ENCODE measurements at regions not wholly inside any gene's neighbourhood (a gene's known extent, or its start where the extent isn't known, plus 50 kb on each side); places are given as distances from the start of the nearest gene placed in this dataset.

GRCh38 chr9:80784647-80785046 is 904.7 kb downstream of the TLE1 start:
- H3K27ac Mint-ChIP-seq, result no peak overlapping the region
- H3K36me3 Mint-ChIP-seq (ENCODE audit: low read depth), result peaks cover 5% of the 10 kb centered on the region
- peaks cover 10% of the 10 kb centered on the region for H3K9me3 Mint-ChIP-seq
- TF ChIP-seq CTCF (IDR thresholded peaks at IDR 0.05; ENCODE audit: unreplicated experiment in 3 of 3), result no peak
- H3K4me1 Mint-ChIP-seq, result no peaks in the 10 kb centered on the region
- H3K27me3 Mint-ChIP-seq (ENCODE audit: low read depth), result no peaks in the 10 kb centered on the region
- no peak overlapping the region for H3K4me3 Mint-ChIP-seq

GRCh38 chr9:80775971-80776370 is 913.4 kb downstream of the TLE1 start:
- H3K36me3 Mint-ChIP-seq (ENCODE audit: low read depth), result no peaks in the 10 kb centered on the region
- no peak overlapping the region for H3K27ac Mint-ChIP-seq
- peaks cover 9% of the 10 kb centered on the region for H3K9me3 Mint-ChIP-seq
- H3K4me1 Mint-ChIP-seq, result no peaks in the 10 kb centered on the region
- no peak overlapping the region for H3K4me3 Mint-ChIP-seq
- TF ChIP-seq CTCF (IDR thresholded peaks at IDR 0.05; ENCODE audit: unreplicated experiment in 3 of 3), result no peak
- no peaks in the 10 kb centered on the region for H3K27me3 Mint-ChIP-seq (ENCODE audit: low read depth)

- Mint-ChIP-seq H3K27me3 (ENCODE audit: low read depth) (no peaks in the 10 kb centered on the region), H3K9me3 (peaks cover 9% of the 10 kb centered on the region), H3K27ac (no peak overlapping the region), H3K4me3 (no peak overlapping the region), H3K36me3 (ENCODE audit: low read depth) (no peaks in the 10 kb centered on the region), H3K4me1 (no peaks in the 10 kb centered on the region)
- TF ChIP-seq CTCF (IDR thresholded peaks at IDR 0.05; ENCODE audit: unreplicated experiment in 3 of 3), result no peak
These were observed 913.8 kb downstream of the TLE1 start for GRCh38 chr9:80775530-80775929.

GRCh38 chr9:80771555-80772347 is 917.6 kb downstream of the TLE1 start:
- no peak for TF ChIP-seq CTCF (IDR thresholded peaks at IDR 0.05; ENCODE audit: unreplicated experiment in 3 of 3)
- Mint-ChIP-seq H3K36me3 (ENCODE audit: low read depth) (no peaks in the 10 kb centered on the region), H3K9me3 (peaks cover 3% of the 10 kb centered on the region), H3K27ac (no peak overlapping the region), H3K27me3 (ENCODE audit: low read depth) (no peaks in the 10 kb centered on the region), H3K4me1 (no peaks in the 10 kb centered on the region), H3K4me3 (no peak overlapping the region)

- H3K4me3 Mint-ChIP-seq, result no peak overlapping the region
- no peak overlapping the region for H3K27ac Mint-ChIP-seq
These were observed 925.8 kb downstream of the TLE1 start for GRCh38 chr9:80763536-80763935.

More at GRCh38 chr9:80763536-80763935, 925.8 kb downstream of the TLE1 start:
- no peaks in the 10 kb centered on the region for H3K36me3 Mint-ChIP-seq (ENCODE audit: low read depth)
- H3K4me1 Mint-ChIP-seq, result peaks cover 7% of the 10 kb centered on the region
- H3K27me3 Mint-ChIP-seq (ENCODE audit: low read depth), result no peaks in the 10 kb centered on the region
- H3K9me3 Mint-ChIP-seq, result no peaks in the 10 kb centered on the region
- no peak for TF ChIP-seq CTCF (IDR thresholded peaks at IDR 0.05; ENCODE audit: unreplicated experiment in 3 of 3)
